H1 (cell line): ENCODE measurements at regions not wholly inside any gene's neighbourhood (a gene's known extent, or its start where the extent isn't known, plus 50 kb on each side); places are given as distances from the start of the nearest gene placed in this dataset.

Source experiments
- CTCF ChIA-PET: fragments of 300-600 bp; sonication (Branson Sonifier 250); formaldehyde crosslinking; loops from one replicate; lab custom pipeline; 2021; ENCODE audit not compliant: partially characterized antibody; lab: Charles Lee
- POLR2A ChIA-PET: fragments of 300-600 bp; sonication (Branson Sonifier 250); formaldehyde crosslinking; loops from one replicate; lab custom pipeline; 2021; ENCODE audit warnings: inconsistent platforms; ENCODE audit not compliant: partially characterized antibody; lab: Charles Lee
- DNase-seq, 2 experiments: peaks; one replicate each; pipeline versions ENCODE4 v3.0.0 to v3.0.0-alpha.2; 2010 to 2022; ENCODE audit warnings: low spot score in 2 of 2, low read depth in 1 of 2, mixed read lengths in 1 of 2
- FAIRE-seq: peaks from 2 replicates; lab custom pipeline; 2011; peaks lifted over from hg19 to GRCh38; lab: Jason Lieb, UNC
- H2AFZ ChIP-seq: 2 replicates; pipeline ENCODE4 v1.8.1; 2012; ENCODE audit warnings: low read length, inconsistent platforms
- H2AK5ac ChIP-seq: 2 replicates; pipeline ENCODE4 v1.6.1; 2013; ENCODE audit warnings: low read depth, low read length
- H2BK120ac ChIP-seq: replicated peaks from 2 replicates; pipeline ENCODE3; 2013; ENCODE audit warnings: low read depth, low read length, inconsistent platforms
- H2BK12ac ChIP-seq: 2 replicates; pipeline ENCODE4 v1.6.1; 2013; ENCODE audit warnings: low read depth, low read length
- H2BK15ac ChIP-seq: 2 replicates; pipeline ENCODE4 v1.6.1; 2013; ENCODE audit warnings: low read length
- H2BK20ac ChIP-seq: 2 replicates; pipeline ENCODE4 v1.6.1; 2013; ENCODE audit warnings: low read length
- H2BK5ac ChIP-seq: 2 replicates; pipeline ENCODE4 v1.6.1; 2013; ENCODE audit warnings: low read depth, low read length
- H3K14ac ChIP-seq: 2 replicates; pipeline ENCODE4 v1.6.1; 2013; ENCODE audit warnings: inconsistent platforms; ENCODE audit not compliant: insufficient read length
- H3K18ac ChIP-seq: 2 replicates; pipeline ENCODE4 v1.6.1; 2013; ENCODE audit warnings: low read length; ENCODE audit errors: extremely low read depth
- H3K23ac ChIP-seq: 2 replicates; pipeline ENCODE4 v1.6.1; 2013; ENCODE audit warnings: inconsistent platforms; ENCODE audit not compliant: insufficient read length
- H3K23me2 ChIP-seq: 2 replicates; pipeline ENCODE4 v1.6.1; 2013; ENCODE audit warnings: low read depth, low read length
- H3K27ac ChIP-seq: 2 replicates; pipeline ENCODE4 v1.6.1; 2011; ENCODE audit warnings: low read depth, low read length, inconsistent platforms
- H3K27me3 ChIP-seq, 4 experiments: replicated peaks in 1 of 4; 1 replicate in 1 of 4; 2 replicates in 3 of 4; pipeline versions ENCODE4 v1.6.1 to v1.8.1; 2011 to 2013; ENCODE audit warnings: low read length in 3 of 4, mild to moderate bottlenecking in 3 of 4, inconsistent platforms in 2 of 4, mixed read lengths in 2 of 4, moderate library complexity in 1 of 4; ENCODE audit not compliant: control insufficient read depth in 3 of 4, insufficient read depth in 3 of 4; ENCODE audit errors: extremely low read depth in 1 of 4
- H3K36me3 ChIP-seq, 4 experiments: 2 replicates each; pipeline versions ENCODE4 v1.6.1 to v1.8.1; 2011 to 2013; ENCODE audit warnings: mild to moderate bottlenecking in 4 of 4, low read length in 3 of 4, moderate library complexity in 2 of 4, control low read depth in 1 of 4, inconsistent platforms in 1 of 4; ENCODE audit not compliant: insufficient read depth in 4 of 4, control insufficient read depth in 2 of 4
- H3K4ac ChIP-seq: replicated peaks from 2 replicates; pipeline ENCODE3; 2013; ENCODE audit warnings: low read length, low read depth, mixed read lengths, inconsistent platforms; ENCODE audit not compliant: insufficient read length
- H3K4me1 ChIP-seq, 4 experiments: replicated peaks in 1 of 4; 1 replicate in 1 of 4; 2 replicates in 3 of 4; pipeline versions ENCODE4 v1.6.1 to v1.8.1; 2011 to 2013; ENCODE audit warnings: low read length in 3 of 4, inconsistent platforms in 2 of 4, mixed read lengths in 1 of 4; ENCODE audit not compliant: insufficient read depth in 4 of 4, control insufficient read depth in 3 of 4
- H3K4me2 ChIP-seq, 2 experiments: 2 replicates each; pipeline versions ENCODE4 v1.6.1 to v1.8.1; 2011 to 2013; ENCODE audit warnings: low read depth in 2 of 2, low read length in 2 of 2, control low read depth in 1 of 2, inconsistent platforms in 1 of 2, mild to moderate bottlenecking in 1 of 2; ENCODE audit not compliant: insufficient read depth in 1 of 2
- H3K4me3 ChIP-seq, 4 experiments: fragments of 200-600, 300-600 bp in 1 of 4; sonication (generic), shearing (Covaris generic), sonication (Bioruptor Twin) in 1 of 4; 2 replicates each; pipeline versions ENCODE4 v1.5.1 to v1.8.1; 2011 to 2016; ENCODE audit warnings: low read length in 4 of 4, low read depth in 3 of 4, control low read depth in 2 of 4, inconsistent platforms in 2 of 4, mild to moderate bottlenecking in 2 of 4, mixed read lengths in 1 of 4, moderate library complexity in 1 of 4; ENCODE audit not compliant: insufficient read depth in 2 of 4; ENCODE audit errors: extremely low read depth in 1 of 4
- H3K56ac ChIP-seq: replicated peaks from 2 replicates; pipeline ENCODE3; 2013; ENCODE audit warnings: low read depth, mild to moderate bottlenecking, mixed read lengths, low read length, inconsistent platforms; ENCODE audit not compliant: insufficient read length
- H3K79me1 ChIP-seq: 2 replicates; pipeline ENCODE4 v1.6.1; 2013; ENCODE audit warnings: low read depth, low read length, control low read depth
- H3K79me2 ChIP-seq, 2 experiments: 2 replicates each; pipeline versions ENCODE4 v1.6.1 to v1.8.1; 2012 to 2013; ENCODE audit warnings: low read length in 2 of 2, mild to moderate bottlenecking in 2 of 2, inconsistent platforms in 1 of 2; ENCODE audit not compliant: insufficient read depth in 2 of 2, control insufficient read depth in 1 of 2
- H3K9ac ChIP-seq, 4 experiments: replicated peaks in 1 of 4; 1 replicate in 1 of 4; 2 replicates in 3 of 4; pipeline versions ENCODE4 v1.6.1 to v1.8.1; 2011 to 2013; ENCODE audit warnings: low read depth in 3 of 4, low read length in 3 of 4, control low read depth in 2 of 4, mild to moderate bottlenecking in 2 of 4, moderate library complexity in 2 of 4, inconsistent platforms in 1 of 4; ENCODE audit errors: extremely low read depth in 1 of 4
- H3K9me3 ChIP-seq, 2 experiments: 2 replicates each; pipeline versions ENCODE4 v1.6.1 to v1.8.1; 2012 to 2013; ENCODE audit warnings: mild to moderate bottlenecking in 2 of 2, moderate library complexity in 2 of 2, control low read depth in 1 of 2, inconsistent platforms in 1 of 2, low read depth in 1 of 2, low read length in 1 of 2, mixed read lengths in 1 of 2; ENCODE audit not compliant: insufficient read depth in 2 of 2
- H4K20me1 ChIP-seq, 2 experiments: replicated peaks in 1 of 2; 2 replicates each; pipeline versions ENCODE3 to v1.8.1; 2011 to 2013; ENCODE audit warnings: inconsistent platforms in 2 of 2, low read length in 2 of 2, mild to moderate bottlenecking in 1 of 2; ENCODE audit not compliant: insufficient read depth in 2 of 2, control insufficient read depth in 1 of 2
- H4K5ac ChIP-seq: 2 replicates; pipeline ENCODE4 v1.6.1; 2013; ENCODE audit warnings: low read length, low read depth, mixed read lengths, inconsistent platforms; ENCODE audit not compliant: insufficient read length
- H4K8ac ChIP-seq: 2 replicates; pipeline ENCODE4 v1.8.0; 2013; ENCODE audit warnings: mild to moderate bottlenecking, moderate library complexity, low read length, inconsistent platforms; ENCODE audit not compliant: insufficient read depth; ENCODE audit errors: extremely low read depth
- H4K91ac ChIP-seq: replicated peaks from 2 replicates; pipeline ENCODE3; 2013; ENCODE audit warnings: low read length, mixed read lengths, inconsistent platforms; ENCODE audit not compliant: insufficient read length
- CBX5 ChIP-seq: fragments of 300-800, 300-1000 bp; sonication (generic); IDR thresholded peaks from 2 replicates; pipeline ENCODE4 v1.7.1; 2016; ENCODE audit warnings: antibody characterized with exemption, low read length, low read depth
- CHD1 ChIP-seq: IDR thresholded peaks from 2 replicates; pipeline ENCODE4 v1.6.1; 2012; ENCODE audit warnings: low read depth, low read length, improper control_type of control experiment
- E2F6 ChIP-seq: IDR thresholded peaks from 2 replicates; pipeline ENCODE4 v1.6.1; 2012; ENCODE audit warnings: inconsistent platforms
- RBBP5 ChIP-seq: IDR thresholded peaks from 2 replicates; pipeline ENCODE4 v1.7.1; 2012; ENCODE audit warnings: low read depth, mild to moderate bottlenecking, inconsistent platforms, low read length, moderate library complexity, borderline replicate concordance
- SIN3A ChIP-seq, 2 experiments: IDR thresholded peaks in 1 of 2; conservative IDR thresholded peaks in 1 of 2; 2 replicates each; pipeline ENCODE4 v1.6.1; 2011 to 2012; ENCODE audit warnings: low read length in 2 of 2, improper control_type of control experiment in 1 of 2, low read depth in 1 of 2, mild to moderate bottlenecking in 1 of 2
- SIX5 ChIP-seq: IDR thresholded peaks from 2 replicates; pipeline ENCODE4 v1.6.1; 2011; ENCODE audit warnings: mild to moderate bottlenecking, low read depth, low read length
- SP2 ChIP-seq: IDR thresholded peaks from 2 replicates; pipeline ENCODE4 v1.6.1; 2012; ENCODE audit warnings: mild to moderate bottlenecking, low read length, inconsistent platforms
- TAF7 ChIP-seq: optimal IDR thresholded peaks from 2 replicates; pipeline ENCODE3; 2011; ENCODE audit warnings: low read depth, mild to moderate bottlenecking, inconsistent platforms, low read length, moderate library complexity, borderline replicate concordance
- TEAD4 ChIP-seq: IDR thresholded peaks from 2 replicates; pipeline ENCODE4 v1.6.1; 2012; ENCODE audit warnings: low read depth, low read length, inconsistent platforms, mixed read lengths
- ZNF274 ChIP-seq: IDR thresholded peaks from 2 replicates; pipeline ENCODE4 v1.7.0; 2012; ENCODE audit warnings: low read length, borderline replicate concordance; ENCODE audit errors: extremely low read depth
- WGBS, 2 experiments: shearing (Covaris generic) in 1 of 2; methylation state at CpG; one replicate each; pipeline versions ENCODE4 v1.1.6 to v1.1.7; 2013 to 2015; ENCODE audit warnings: low lambda C conversion rate in 2 of 2, mixed read lengths in 2 of 2, inconsistent platforms in 1 of 2, low coverage in 1 of 2, missing lambda C conversion rate in 1 of 2; ENCODE audit not compliant: insufficient replicate concordance in 2 of 2, insufficient coverage in 1 of 2, insufficient read length in 1 of 2; ENCODE audit errors: extremely low coverage in 1 of 2, missing lambda C conversion rate in 1 of 2; 5-methylcytosine and 5-hydroxymethylcytosine counted together

GRCh38 chr10:131015271-131015670 lies 296.2 kb downstream of the TCERG1L start:
- H3K36me3 ChIP-seq = no peaks in the 10 kb centered on the region
- no peaks in the 10 kb centered on the region for H3K79me1 ChIP-seq
- TF ChIP-seq CBX5 (no peak), E2F6 (no peak), SIX5 (no peak), TAF7 (no peak), SIN3A (conservative IDR thresholded peaks at IDR 0.05 in 1 of 2, IDR thresholded peaks at IDR 0.05 in 1 of 2; ENCODE audit: low read depth in 1 of 2, low read length in 2 of 2) (no peak), RBBP5 (no peak), SP2 (no peak), ZNF274 (no peak), TEAD4 (no peak), CHD1 (no peak)
- H3K4me3 ChIP-seq = no peak overlapping the region
- H3K79me2 ChIP-seq = no peaks in the 10 kb centered on the region
- H3K9me3 ChIP-seq = no peaks in the 10 kb centered on the region; a peak in 1 of 4 replicates
- CTCF ChIA-PET = no interaction called here
- H3K9ac ChIP-seq = no peak overlapping the region
- H2BK15ac ChIP-seq = no peak overlapping the region
- no peak overlapping the region for H2AFZ ChIP-seq
- no peak overlapping the region for H3K14ac ChIP-seq
- no peak overlapping the region for H2BK120ac ChIP-seq
- no peak overlapping the region for H3K27ac ChIP-seq
- no peak overlapping the region for H3K56ac ChIP-seq
- no peaks in the 10 kb centered on the region for H3K23me2 ChIP-seq
- H2BK5ac ChIP-seq = no peak overlapping the region
- H2AK5ac ChIP-seq = no peak overlapping the region
- FAIRE-seq = no peak
- POLR2A ChIA-PET = interaction anchor here (1.1 kb wide), 1 partner anchor 33 kb away, joined by 4 read pairs; no protein-coding TSS in a partner anchor
- no peak for DNase-seq
- H2BK20ac ChIP-seq = no peak overlapping the region
- no peak overlapping the region for H3K4ac ChIP-seq
- no peaks in the 10 kb centered on the region for H3K27me3 ChIP-seq
- no peak overlapping the region for H3K23ac ChIP-seq
- H3K18ac ChIP-seq = no peak overlapping the region
- H2BK12ac ChIP-seq = no peak overlapping the region
- no peaks in the 10 kb centered on the region for H4K20me1 ChIP-seq
- H4K5ac ChIP-seq = no peak overlapping the region
- 87% methylated on average over 9 of the region's 9 CpGs; no CpG with 5 or more reads in 1 of the 2 experiments for WGBS, 2 experiments
- H4K91ac ChIP-seq = no peak overlapping the region
- no peak overlapping the region for H3K4me2 ChIP-seq
- H4K8ac ChIP-seq = no peak overlapping the region
- H3K4me1 ChIP-seq = no peaks in the 10 kb centered on the region
